Aorta (tissue), 5 donors: ENCODE measurements at regions not wholly inside any gene's neighbourhood (a gene's known extent, or its start where the extent isn't known, plus 50 kb on each side); places are given as distances from the start of the nearest gene placed in this dataset.
"Not testable (repeated sequence)": the region's sequence is repeated elsewhere in the genome, so short reads cannot be mapped to it uniquely, and the experiment has no call there.

Source experiments
- ATAC-seq: fragments of 200-7000 bp; cut with Tn5 transposase; one replicate; pipeline ENCODE4 v1.9.1; 2022; ENCODE audit warnings: moderate library complexity; ENCODE audit not compliant: low FRiP score
- DNase-seq, 2 donors: peaks; one replicate each; pipeline ENCODE4 v3.0.0-alpha.2; 2020
- H3K27ac ChIP-seq, 2 donors: one replicate each; pipeline ENCODE4 v1.5.1; 2013; ENCODE audit warnings: low read length in 2 of 2, mild to moderate bottlenecking in 2 of 2, moderate library complexity in 2 of 2, control low read depth in 1 of 2, inconsistent platforms in 1 of 2, low read depth in 1 of 2
- H3K27me3 ChIP-seq, 2 donors: one replicate each; pipeline ENCODE4 v1.6.1; 2013; ENCODE audit warnings: control low read depth in 1 of 2, low read length in 1 of 2, mild to moderate bottlenecking in 1 of 2, moderate library complexity in 1 of 2; ENCODE audit not compliant: insufficient read depth in 2 of 2, control insufficient read depth in 1 of 2
- H3K36me3 ChIP-seq, 2 donors: one replicate each; pipeline ENCODE4 v1.6.1; 2013; ENCODE audit warnings: control low read depth in 1 of 2, low read length in 1 of 2, mild to moderate bottlenecking in 1 of 2; ENCODE audit not compliant: insufficient read depth in 2 of 2, control insufficient read depth in 1 of 2
- H3K4me1 ChIP-seq, 2 donors: one replicate each; pipeline ENCODE4 v1.6.1; 2013; ENCODE audit warnings: low read length in 2 of 2, control low read depth in 1 of 2, mild to moderate bottlenecking in 1 of 2, moderate library complexity in 1 of 2; ENCODE audit not compliant: insufficient read depth in 2 of 2, control insufficient read depth in 1 of 2
- H3K4me3 ChIP-seq, 2 donors: one replicate each; pipeline ENCODE4 v1.5.1; 2013; ENCODE audit warnings: low read length in 2 of 2, control low read depth in 1 of 2, mild to moderate bottlenecking in 1 of 2
- H3K9me3 ChIP-seq: one replicate; pipeline ENCODE4 v1.6.1; 2013; ENCODE audit warnings: mild to moderate bottlenecking, low read length; ENCODE audit not compliant: control insufficient read depth
- WGBS, 2 donors: extraction: QIAGEN DNeasy Blood & Tissue Kit; methylation state at CpG; one replicate each; pipeline ENCODE4 v1.1.7; 2013; 5-methylcytosine and 5-hydroxymethylcytosine counted together
- intact Hi-C, 2 donors: fragments of 100-400 bp; cut with DNase I; formaldehyde crosslinking; loops; one replicate each; pipeline versions ENCODE4 v1.14.2 to v1.15.0; 2022
- donor health status: healthy with polysubstance abuse.
- donor health status: Bipolar disorder and iron deficiency.
- donor health status: DM: no; HTN: no; CAD: no.
- donor health status: DM: no; HTN: no; CAD: no.
- donor health status: DM: yes; HTN: yes; CAD: no.

DNA sequence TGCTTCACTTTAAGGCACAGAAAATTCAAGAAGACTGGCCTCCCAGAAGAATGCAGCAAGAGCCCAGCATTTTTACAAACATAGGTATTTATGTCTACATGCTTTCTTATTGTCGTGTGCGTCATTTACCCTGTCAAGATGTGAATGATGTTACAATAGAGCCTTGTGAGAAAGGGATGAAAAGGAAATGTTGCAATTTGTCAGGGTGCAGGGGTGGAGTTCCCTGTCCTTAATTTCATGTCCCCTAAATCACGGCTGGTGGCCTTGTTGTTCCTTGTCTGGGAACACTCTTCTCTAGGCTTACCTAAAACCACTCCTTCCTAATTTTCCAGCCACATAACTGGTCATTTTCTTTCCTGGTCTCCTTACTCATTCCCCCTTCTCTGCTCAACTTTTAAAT is 194.2 kb downstream of the TXNL1 start:
- no peak for ATAC-seq
- Histone ChIP-seq H3K9me3 (no peaks in the 10 kb centered on the region), H3K27me3 (no peaks in the 10 kb centered on the region), H3K27ac (no peak overlapping the region), H3K36me3 (no peaks in the 10 kb centered on the region), H3K4me3 (no peak overlapping the region), H3K4me1 (no peaks in the 10 kb centered on the region)
- no peak for DNase-seq
- intact Hi-C loops = no loop called here
- WGBS, 2 donors = 76 to 87% methylated on average over 3 of the region's 3 CpGs

GRCh38 chr18:56443166-56443907 is 195.1 kb downstream of the TXNL1 start:
- H3K4me1 ChIP-seq = no peaks in the 10 kb centered on the region
- intact Hi-C loops = no loop called here
- H3K27ac ChIP-seq = no peak overlapping the region
- 58 to 63% methylated on average over 3 of the region's 3 CpGs for WGBS, 2 donors
- no peaks in the 10 kb centered on the region for H3K27me3 ChIP-seq
- no peaks in the 10 kb centered on the region for H3K36me3 ChIP-seq
- H3K9me3 ChIP-seq = no peaks in the 10 kb centered on the region
- no peak for DNase-seq
- no peak overlapping the region for H3K4me3 ChIP-seq
- no peak for ATAC-seq

DNA sequence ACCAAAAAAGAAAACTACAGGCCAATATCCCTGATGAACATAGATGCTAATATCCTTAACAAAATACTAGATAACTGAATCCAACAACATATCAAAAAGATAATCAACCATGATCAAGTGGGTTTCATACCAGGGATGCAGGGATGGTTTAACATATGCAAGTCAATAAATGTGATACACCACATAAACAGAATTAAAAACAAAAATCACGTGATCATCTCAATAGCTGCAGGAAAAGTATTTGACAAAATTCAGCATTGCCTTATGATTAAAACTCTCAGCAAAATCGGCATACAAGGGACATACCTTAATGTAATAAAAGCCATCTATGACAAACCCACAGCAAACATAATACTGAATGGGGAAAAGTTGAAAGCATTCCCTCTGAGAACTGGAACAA is 199.9 kb downstream of the TXNL1 start:
- not testable (repeated sequence) for DNase-seq, H3K27ac ChIP-seq, H3K36me3 ChIP-seq, H3K27me3 ChIP-seq, H3K4me1 ChIP-seq, ATAC-seq, H3K9me3 ChIP-seq, H3K4me3 ChIP-seq
- intact Hi-C loops = loop anchor here in 1 of 2 donors (10.0 kb wide), 1 partner anchor 64 kb away; no protein-coding TSS in a partner anchor
- 89 to 94% methylated on average over 2 of the region's 2 CpGs for WGBS, 2 donors

- Histone ChIP-seq H3K9me3 (no peaks in the 10 kb centered on the region), H3K27ac (no peak overlapping the region), H3K4me3 (no peak overlapping the region), H3K4me1 (no peaks in the 10 kb centered on the region), H3K27me3 (no peaks in the 10 kb centered on the region), H3K36me3 (no peaks in the 10 kb centered on the region)
- ATAC-seq (no peak), DNase-seq (no peak)
- WGBS, 2 donors = 30 to 41% methylated on average over 1 of the region's 1 CpG
- intact Hi-C loops = loop anchor here in 1 of 2 donors (10.0 kb wide), 1 partner anchor 62 kb away; no protein-coding TSS in a partner anchor
Measured at GRCh38 chr18:56436651-56437050, 201.7 kb downstream of the TXNL1 start.

- no peaks in the 10 kb centered on the region for H3K27me3 ChIP-seq
- H3K4me1 ChIP-seq = no peaks in the 10 kb centered on the region
- H3K4me3 ChIP-seq = no peak overlapping the region
- no peaks in the 10 kb centered on the region for H3K36me3 ChIP-seq
- DNase-seq (no peak), ATAC-seq (no peak)
- intact Hi-C loops = loop anchor here in 1 of 2 donors (10.0 kb wide), 1 partner anchor 59 kb away; no protein-coding TSS in a partner anchor
- WGBS, 2 donors = 81 to 90% methylated on average over 3 of the region's 3 CpGs
- no peaks in the 10 kb centered on the region for H3K9me3 ChIP-seq
- no peak overlapping the region for H3K27ac ChIP-seq
Measured at GRCh38 chr18:56433919-56434318, 204.5 kb downstream of the TXNL1 start.

- DNase-seq (no peak), ATAC-seq (no peak)
- Histone ChIP-seq H3K4me3 (no peak overlapping the region), H3K27ac (no peak overlapping the region), H3K27me3 (no peaks in the 10 kb centered on the region), H3K4me1 (no peaks in the 10 kb centered on the region), H3K9me3 (no peaks in the 10 kb centered on the region), H3K36me3 (no peaks in the 10 kb centered on the region)
- intact Hi-C loops = loop anchor here in 1 of 2 donors (10.0 kb wide), 1 partner anchor 57 kb away; no protein-coding TSS in a partner anchor
Measured at GRCh38 chr18:56431551-56431950, 206.8 kb downstream of the TXNL1 start.

GRCh38 chr18:56423626-56424025 is 214.8 kb downstream of the TXNL1 start:
- no peak for ATAC-seq
- no peak overlapping the region for H3K4me3 ChIP-seq
- DNase-seq = no peak
- H3K27ac ChIP-seq = no peak overlapping the region
- intact Hi-C loops = no loop called here
- H3K9me3 ChIP-seq = no peaks in the 10 kb centered on the region
- H3K4me1 ChIP-seq = no peaks in the 10 kb centered on the region
- no peaks in the 10 kb centered on the region for H3K27me3 ChIP-seq
- H3K36me3 ChIP-seq = no peaks in the 10 kb centered on the region

DNA sequence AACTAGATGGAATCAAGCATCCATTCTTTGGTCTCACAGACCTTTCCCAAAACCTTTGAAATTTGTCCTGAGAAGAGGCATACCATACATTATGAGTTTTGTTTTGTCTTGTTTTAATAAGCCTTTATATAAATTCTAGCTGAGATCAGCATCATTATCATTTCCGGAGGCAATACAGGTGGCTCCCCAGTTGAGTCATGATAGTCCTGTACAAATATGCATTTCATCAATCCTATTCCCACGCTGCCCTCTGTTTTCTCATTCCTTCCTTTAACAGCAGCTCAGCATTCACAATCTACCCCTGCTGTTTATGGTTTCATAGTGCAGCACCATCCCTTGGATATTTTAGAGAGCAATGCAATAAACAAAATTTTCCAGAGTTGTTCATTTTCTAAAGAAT is 216.7 kb downstream of the TXNL1 start:
- H3K4me1 ChIP-seq = no peaks in the 10 kb centered on the region
- H3K27me3 ChIP-seq = no peaks in the 10 kb centered on the region
- H3K4me3 ChIP-seq = no peak overlapping the region
- ATAC-seq = no peak
- intact Hi-C loops = no loop called here
- no peak for DNase-seq
- H3K27ac ChIP-seq = no peak overlapping the region
- no peaks in the 10 kb centered on the region for H3K36me3 ChIP-seq
- 86 to 92% methylated on average over 2 of the region's 2 CpGs for WGBS, 2 donors
- H3K9me3 ChIP-seq = no peaks in the 10 kb centered on the region

DNA sequence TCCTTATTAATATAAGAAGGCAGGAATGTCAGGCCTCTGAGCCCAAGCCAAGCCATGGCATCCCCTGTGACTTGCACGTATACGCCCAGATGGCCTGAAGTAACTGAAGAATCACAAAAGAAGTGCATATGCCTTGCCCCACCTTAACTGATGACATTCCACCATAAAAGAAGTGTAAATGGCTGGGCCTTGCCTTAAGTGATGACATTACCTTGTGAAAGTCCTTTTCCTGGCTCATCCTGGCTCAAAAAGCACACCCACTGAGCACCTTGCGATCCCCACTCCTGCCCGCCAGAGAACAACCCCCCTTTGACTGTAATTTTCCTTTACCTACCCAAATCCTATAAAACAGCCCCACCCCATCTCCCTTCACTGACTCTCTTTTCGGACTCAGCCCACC is 217.5 kb downstream of the TXNL1 start:
- DNase-seq, intact Hi-C loops, H3K9me3 ChIP-seq, H3K27ac ChIP-seq, H3K27me3 ChIP-seq, ATAC-seq, H3K4me3 ChIP-seq, H3K36me3 ChIP-seq, H3K4me1 ChIP-seq: not testable (repeated sequence)
- WGBS, 2 donors = 97 to 100% methylated on average over 5 of the region's 5 CpGs
